ENCODE measurements at regions not wholly inside any gene's neighbourhood (a gene's known extent, or its start where the extent isn't known, plus 50 kb on each side); places are given as distances from the start of the nearest gene placed in this dataset.
A peak's percentile ranks its signal among the peaks of the same experiment; 100 is the strongest.
"Not testable (repeated sequence)": the region's sequence is repeated elsewhere in the genome, so short reads cannot be mapped to it uniquely, and the experiment has no call there.

GRCh38 chr3:90145094-90145860 is 1037.9 kb downstream of the EPHA3 start:
- no peak for TF ChIP-seq ZNF274 (IDR thresholded peaks at IDR 0.05; ENCODE audit: low read depth, low read length)
- no peak for TF ChIP-seq SUZ12 (IDR thresholded peaks at IDR 0.05; ENCODE audit: extremely low read depth, insufficient read depth, insufficient read length)
- no peak for TF ChIP-seq YY1 (IDR thresholded peaks at IDR 0.05; ENCODE audit: insufficient read depth, insufficient read length)
- no peaks in the 10 kb centered on the region for H3K27me3 ChIP-seq (ENCODE audit: insufficient read depth, insufficient read length)
- no peak overlapping the region for H3K9ac ChIP-seq (ENCODE audit: insufficient read length, low read depth)
- H3K9me3 ChIP-seq (ENCODE audit: insufficient read depth, low read length), result no peaks in the 10 kb centered on the region
- DNase-seq (ENCODE audit: low read depth, low spot score), result no peak
- no peaks in the 10 kb centered on the region for H3K4me1 ChIP-seq (ENCODE audit: insufficient read depth, insufficient read length)
- H3K4me3 ChIP-seq (ENCODE audit: insufficient read length, low read depth), result no peak overlapping the region
- no peaks in the 10 kb centered on the region for H3K36me3 ChIP-seq (ENCODE audit: insufficient read depth, insufficient read length, low read length)

- H3K4me1 ChIP-seq (ENCODE audit: insufficient read depth, insufficient read length), result no peaks in the 10 kb centered on the region
- no peak for DNase-seq (ENCODE audit: low read depth, low spot score)
- H3K27me3 ChIP-seq (ENCODE audit: insufficient read depth, insufficient read length), result no peaks in the 10 kb centered on the region
- H3K4me3 ChIP-seq (ENCODE audit: insufficient read length, low read depth), result no peak overlapping the region
- no peak overlapping the region for H3K9ac ChIP-seq (ENCODE audit: insufficient read length, low read depth)
- no peaks in the 10 kb centered on the region for H3K9me3 ChIP-seq (ENCODE audit: insufficient read depth, low read length)
- H3K36me3 ChIP-seq (ENCODE audit: insufficient read depth, insufficient read length, low read length), result no peaks in the 10 kb centered on the region
- TF ChIP-seq YY1 (IDR thresholded peaks at IDR 0.05; ENCODE audit: insufficient read depth, insufficient read length) (no peak), SUZ12 (IDR thresholded peaks at IDR 0.05; ENCODE audit: extremely low read depth, insufficient read depth, insufficient read length) (no peak)
Measured at GRCh38 chr3:90180096-90180495, 1072.7 kb downstream of the EPHA3 start.

- no peaks in the 10 kb centered on the region for H3K27me3 ChIP-seq (ENCODE audit: insufficient read depth, insufficient read length)
- no peaks in the 10 kb centered on the region for H3K36me3 ChIP-seq (ENCODE audit: insufficient read depth, insufficient read length, low read length)
- no peaks in the 10 kb centered on the region for H3K4me1 ChIP-seq (ENCODE audit: insufficient read depth, insufficient read length)
- H3K9ac ChIP-seq (ENCODE audit: insufficient read length, low read depth), result no peak overlapping the region
- H3K9me3 ChIP-seq (ENCODE audit: insufficient read depth, low read length), result no peaks in the 10 kb centered on the region
- no peak overlapping the region for H3K4me3 ChIP-seq (ENCODE audit: insufficient read length, low read depth)
- TF ChIP-seq ZNF274 (IDR thresholded peaks at IDR 0.05; ENCODE audit: low read depth, low read length) (no peak), SUZ12 (IDR thresholded peaks at IDR 0.05; ENCODE audit: extremely low read depth, insufficient read depth, insufficient read length) (no peak), YY1 (IDR thresholded peaks at IDR 0.05; ENCODE audit: insufficient read depth, insufficient read length) (no peak)
- DNase-seq (ENCODE audit: low read depth, low spot score), result no peak
Measured at GRCh38 chr3:90180543-90180942, 1073.1 kb downstream of the EPHA3 start.

- H3K9ac ChIP-seq (ENCODE audit: insufficient read length, low read depth); H3K4me1 ChIP-seq (ENCODE audit: insufficient read depth, insufficient read length); H3K4me3 ChIP-seq (ENCODE audit: insufficient read length, low read depth); H3K36me3 ChIP-seq (ENCODE audit: insufficient read depth, insufficient read length, low read length); H3K9me3 ChIP-seq (ENCODE audit: insufficient read depth, low read length); H3K27me3 ChIP-seq (ENCODE audit: insufficient read depth, insufficient read length): not testable (repeated sequence)
- DNase-seq (ENCODE audit: low read depth, low spot score), result peak; percentile 8
Measured at GRCh38 chr3:90182291-90182976, 1075.0 kb downstream of the EPHA3 start.

- no peaks in the 10 kb centered on the region for H3K36me3 ChIP-seq (ENCODE audit: insufficient read depth, insufficient read length, low read length)
- H3K9ac ChIP-seq (ENCODE audit: insufficient read length, low read depth), result no peak overlapping the region
- H3K27me3 ChIP-seq (ENCODE audit: insufficient read depth, insufficient read length), result no peaks in the 10 kb centered on the region
- no peak for TF ChIP-seq YY1 (IDR thresholded peaks at IDR 0.05; ENCODE audit: insufficient read depth, insufficient read length)
- no peak for TF ChIP-seq ZNF274 (IDR thresholded peaks at IDR 0.05; ENCODE audit: low read depth, low read length)
- no peak for TF ChIP-seq SUZ12 (IDR thresholded peaks at IDR 0.05; ENCODE audit: extremely low read depth, insufficient read depth, insufficient read length)
- no peak overlapping the region for H3K4me3 ChIP-seq (ENCODE audit: insufficient read length, low read depth)
- no peaks in the 10 kb centered on the region for H3K9me3 ChIP-seq (ENCODE audit: insufficient read depth, low read length)
- no peaks in the 10 kb centered on the region for H3K4me1 ChIP-seq (ENCODE audit: insufficient read depth, insufficient read length)
- DNase-seq (ENCODE audit: low read depth, low spot score), result peak; percentile 0
Measured at GRCh38 chr3:90184861-90185260, 1077.4 kb downstream of the EPHA3 start.

- H3K4me1 ChIP-seq (ENCODE audit: insufficient read depth, insufficient read length); DNase-seq (ENCODE audit: low read depth, low spot score); H3K36me3 ChIP-seq (ENCODE audit: insufficient read depth, insufficient read length, low read length); H3K9me3 ChIP-seq (ENCODE audit: insufficient read depth, low read length); H3K9ac ChIP-seq (ENCODE audit: insufficient read length, low read depth); H3K27me3 ChIP-seq (ENCODE audit: insufficient read depth, insufficient read length); H3K4me3 ChIP-seq (ENCODE audit: insufficient read length, low read depth): not testable (repeated sequence)
Measured at GRCh38 chr3:90197383-90197782, 1090.0 kb downstream of the EPHA3 start.

- H3K4me3 ChIP-seq (ENCODE audit: insufficient read length, low read depth); H3K27me3 ChIP-seq (ENCODE audit: insufficient read depth, insufficient read length); DNase-seq (ENCODE audit: low read depth, low spot score); H3K4me1 ChIP-seq (ENCODE audit: insufficient read depth, insufficient read length); H3K9ac ChIP-seq (ENCODE audit: insufficient read length, low read depth); H3K9me3 ChIP-seq (ENCODE audit: insufficient read depth, low read length); H3K36me3 ChIP-seq (ENCODE audit: insufficient read depth, insufficient read length, low read length): not testable (repeated sequence)
Measured at GRCh38 chr3:90202931-90203330, 1095.5 kb downstream of the EPHA3 start.

GRCh38 chr3:90206482-90206881 is 1099.1 kb downstream of the EPHA3 start:
- H3K4me3 ChIP-seq (ENCODE audit: insufficient read length, low read depth); H3K27me3 ChIP-seq (ENCODE audit: insufficient read depth, insufficient read length); DNase-seq (ENCODE audit: low read depth, low spot score); H3K4me1 ChIP-seq (ENCODE audit: insufficient read depth, insufficient read length); H3K36me3 ChIP-seq (ENCODE audit: insufficient read depth, insufficient read length, low read length); H3K9me3 ChIP-seq (ENCODE audit: insufficient read depth, low read length); H3K9ac ChIP-seq (ENCODE audit: insufficient read length, low read depth): not testable (repeated sequence)

GRCh38 chr3:90207353-90208097 is 1100.1 kb downstream of the EPHA3 start:
- DNase-seq (ENCODE audit: low read depth, low spot score); H3K36me3 ChIP-seq (ENCODE audit: insufficient read depth, insufficient read length, low read length); H3K4me3 ChIP-seq (ENCODE audit: insufficient read length, low read depth); H3K9me3 ChIP-seq (ENCODE audit: insufficient read depth, low read length); H3K27me3 ChIP-seq (ENCODE audit: insufficient read depth, insufficient read length); H3K9ac ChIP-seq (ENCODE audit: insufficient read length, low read depth); H3K4me1 ChIP-seq (ENCODE audit: insufficient read depth, insufficient read length): not testable (repeated sequence)
